SH-SY5Y (cell line): ENCODE measurements at regions not wholly inside any gene's neighbourhood (a gene's known extent, or its start where the extent isn't known, plus 50 kb on each side); places are given as distances from the start of the nearest gene placed in this dataset.

Experiments used
- GATA2 ChIP-seq: IDR thresholded peaks from 2 replicates; pipeline ENCODE4 v1.6.1; 2011; ENCODE audit warnings: mild to moderate bottlenecking, low read depth, low read length
- GATA3 ChIP-seq: IDR thresholded peaks from 2 replicates; pipeline ENCODE4 v1.6.1; 2011; ENCODE audit warnings: low read depth, mild to moderate bottlenecking, low read length, moderate library complexity

- TF ChIP-seq GATA3 (no peak), GATA2 (no peak)
Measured at GRCh38 chr16:73143576-73144422, 95.9 kb upstream of the ZFHX3 start.
